Sigmoid colon (tissue), 4 donors: ENCODE measurements at regions not wholly inside any gene's neighbourhood (a gene's known extent, or its start where the extent isn't known, plus 50 kb on each side); places are given as distances from the start of the nearest gene placed in this dataset.

Experiments
- EP300 ChIP-seq, 4 donors: sonication (generic); formaldehyde crosslinking; IDR thresholded peaks; one replicate each; pipeline ENCODE4 v1.6.1; 2017; ENCODE audit warnings: antibody characterized with exemption in 4 of 4
- POLR2A ChIP-seq, 2 donors: fragments of 450-650 bp; IDR thresholded peaks; one replicate each; pipeline ENCODE4 v1.6.1; 2016; ENCODE audit warnings: antibody characterized with exemption in 2 of 2, mild to moderate bottlenecking in 2 of 2, moderate library complexity in 2 of 2
- POLR2AphosphoS5 ChIP-seq, 4 donors: sonication (generic); formaldehyde crosslinking; IDR thresholded peaks; one replicate each; pipeline ENCODE4 v1.6.1; 2017; ENCODE audit warnings: antibody characterized with exemption in 4 of 4
- TF ChIP-seq, protein P1 (sequence below), 4 experiments: fragments of 450-650 bp in 3 of 4; fragments of 200-600 bp in 1 of 4; IDR thresholded peaks; one replicate each; pipeline ENCODE4 v1.5.1; 2016 to 2019; ENCODE audit warnings: antibody characterized with exemption in 4 of 4, mild to moderate bottlenecking in 3 of 4, moderate library complexity in 2 of 4

DNA sequence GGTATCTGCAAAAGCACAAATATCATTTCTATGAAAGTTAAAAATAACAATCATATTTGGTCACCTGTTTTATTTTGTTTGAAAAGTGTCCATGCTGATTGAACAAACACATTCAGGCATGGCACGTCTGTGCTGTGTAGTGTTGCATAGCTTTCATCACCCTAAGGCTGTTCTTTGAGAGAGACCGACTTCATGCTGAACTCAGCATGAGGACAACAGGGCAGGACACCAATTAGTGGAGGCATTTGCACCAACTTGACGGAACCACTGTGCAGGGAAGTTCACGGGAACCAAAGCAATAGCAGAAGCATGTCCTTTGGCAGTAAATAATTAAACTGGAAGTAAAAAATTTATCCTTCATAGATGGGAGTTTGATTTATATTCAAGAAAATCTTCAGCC is 158.4 kb upstream of the SLC7A11 start:
- TF ChIP-seq POLR2AphosphoS5 (IDR thresholded peaks at IDR 0.05) (no peak), EP300 (IDR thresholded peaks at IDR 0.05) (no peak), POLR2A (IDR thresholded peaks at IDR 0.05) (no peak)
- TF ChIP-seq, protein P1, sequence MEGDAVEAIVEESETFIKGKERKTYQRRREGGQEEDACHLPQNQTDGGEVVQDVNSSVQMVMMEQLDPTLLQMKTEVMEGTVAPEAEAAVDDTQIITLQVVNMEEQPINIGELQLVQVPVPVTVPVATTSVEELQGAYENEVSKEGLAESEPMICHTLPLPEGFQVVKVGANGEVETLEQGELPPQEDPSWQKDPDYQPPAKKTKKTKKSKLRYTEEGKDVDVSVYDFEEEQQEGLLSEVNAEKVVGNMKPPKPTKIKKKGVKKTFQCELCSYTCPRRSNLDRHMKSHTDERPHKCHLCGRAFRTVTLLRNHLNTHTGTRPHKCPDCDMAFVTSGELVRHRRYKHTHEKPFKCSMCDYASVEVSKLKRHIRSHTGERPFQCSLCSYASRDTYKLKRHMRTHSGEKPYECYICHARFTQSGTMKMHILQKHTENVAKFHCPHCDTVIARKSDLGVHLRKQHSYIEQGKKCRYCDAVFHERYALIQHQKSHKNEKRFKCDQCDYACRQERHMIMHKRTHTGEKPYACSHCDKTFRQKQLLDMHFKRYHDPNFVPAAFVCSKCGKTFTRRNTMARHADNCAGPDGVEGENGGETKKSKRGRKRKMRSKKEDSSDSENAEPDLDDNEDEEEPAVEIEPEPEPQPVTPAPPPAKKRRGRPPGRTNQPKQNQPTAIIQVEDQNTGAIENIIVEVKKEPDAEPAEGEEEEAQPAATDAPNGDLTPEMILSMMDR (IDR thresholded peaks at IDR 0.05), result no peak
